Activated naive CD4-positive, alpha-beta T cell treated with Interleukin-2 at 50 U/mL for 16 hours (primary cell): ENCODE measurements at regions not wholly inside any gene's neighbourhood (a gene's known extent, or its start where the extent isn't known, plus 50 kb on each side); places are given as distances from the start of the nearest gene placed in this dataset.

ENCODE experiments used
- DNase-seq: peaks from one replicate; pipeline ENCODE4 v3.0.0-alpha.2; 2020

GRCh38 chr3:150215616-150216015, 192.5 kb upstream of the TSC22D2 start:
- DNase-seq = no peak

- DNase-seq = no peak
Measured at GRCh38 chr3:150213577-150213976, 194.5 kb upstream of the TSC22D2 start.

DNA sequence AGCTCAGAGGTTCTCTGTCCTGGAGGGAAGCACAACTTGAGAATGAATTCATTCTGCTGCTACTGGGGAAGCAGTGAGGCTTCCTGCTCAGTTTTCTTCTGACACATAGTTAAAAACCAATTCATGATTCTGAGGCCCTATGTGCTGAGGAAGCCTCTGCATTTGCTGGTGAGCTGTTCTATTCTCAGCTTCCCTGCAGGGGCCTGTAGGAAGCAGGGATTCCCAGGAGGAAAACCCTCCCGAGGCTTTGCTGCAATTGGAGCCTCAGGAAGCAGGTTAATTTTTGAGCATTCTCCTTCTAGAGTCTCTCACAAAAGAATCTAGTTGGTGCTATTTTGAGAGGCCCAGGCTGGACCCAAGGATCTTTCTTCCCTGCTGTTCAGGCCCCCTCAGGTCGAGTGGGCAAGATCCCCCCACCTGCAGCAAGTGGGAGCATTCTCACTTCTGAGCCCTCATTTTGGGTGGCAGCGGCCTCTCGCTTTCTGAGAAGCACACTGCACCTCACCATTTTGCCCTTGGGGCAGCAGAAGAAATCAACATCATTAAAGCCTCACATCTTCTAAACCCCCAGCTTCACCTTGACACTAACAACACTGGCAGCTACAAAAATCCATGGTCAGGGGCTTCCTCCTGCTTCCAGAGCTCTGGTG, 197.5 kb upstream of the TSC22D2 start:
- DNase-seq = no peak

DNA sequence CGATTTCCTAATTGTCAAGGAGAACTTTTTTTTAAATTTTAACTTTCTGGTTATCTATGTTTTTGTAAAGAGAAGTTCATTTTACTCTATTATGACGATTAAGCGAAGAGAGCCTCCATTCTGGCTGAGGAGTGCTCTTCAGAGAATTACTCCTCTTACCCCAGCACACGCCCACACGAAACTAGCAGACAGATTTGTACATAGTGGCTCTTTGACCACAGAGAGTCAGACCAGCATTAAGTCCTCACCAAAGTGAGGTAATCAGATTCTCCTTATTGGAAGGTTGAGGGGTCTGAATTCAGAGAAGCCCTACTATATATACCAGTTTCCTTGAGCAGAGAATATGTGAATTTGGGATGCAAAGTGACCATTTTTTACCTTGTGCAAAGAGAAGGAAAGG, 204.8 kb upstream of the TSC22D2 start:
- no peak for DNase-seq

DNA sequence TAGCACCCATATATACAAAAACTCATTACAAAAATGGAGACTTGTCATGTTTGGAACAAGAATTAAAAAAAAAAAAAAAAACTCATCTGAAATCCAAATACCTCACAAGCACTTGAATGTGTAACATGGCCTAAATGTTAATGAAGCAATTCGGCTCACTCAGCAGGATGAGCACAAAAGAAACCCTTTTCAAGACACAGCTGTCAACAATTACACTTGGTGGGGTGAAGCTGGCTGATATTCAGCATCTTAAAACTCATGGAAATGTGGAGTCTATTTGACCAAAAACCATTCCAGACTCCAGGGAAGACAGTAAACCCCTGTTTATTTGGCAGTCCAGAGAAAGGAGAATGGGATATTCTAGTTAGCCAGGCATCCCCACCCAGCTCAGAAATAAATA, 205.4 kb upstream of the TSC22D2 start:
- no peak for DNase-seq

- DNase-seq = no peak
Measured at GRCh38 chr3:150194957-150195356, 213.1 kb upstream of the TSC22D2 start.

DNA sequence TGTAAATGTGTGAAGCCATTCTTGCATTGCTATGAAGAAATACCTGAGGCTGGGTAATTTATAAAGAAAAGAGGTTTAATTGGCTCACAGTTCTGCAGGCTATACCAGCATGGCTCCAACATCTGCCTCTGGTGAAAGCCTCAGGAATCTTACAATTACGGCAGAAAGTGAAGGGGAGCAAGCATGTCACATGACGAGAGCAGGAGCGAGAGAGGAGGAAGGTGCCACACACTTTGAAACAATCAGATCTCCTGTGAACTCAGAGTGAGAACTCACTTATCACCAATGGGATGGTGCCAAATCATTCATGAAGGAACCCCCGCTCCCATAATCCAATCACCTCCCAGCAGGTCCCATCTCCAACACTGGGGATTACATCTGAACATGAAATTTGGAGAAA, 213.6 kb upstream of the TSC22D2 start:
- no peak for DNase-seq

GRCh38 chr3:150184426-150185071, 213.9 kb upstream of the PFN2 start:
- no peak for DNase-seq

- peak; percentile 42 for DNase-seq
Measured at GRCh38 chr3:150183678-150184425, 213.2 kb upstream of the PFN2 start.

DNA sequence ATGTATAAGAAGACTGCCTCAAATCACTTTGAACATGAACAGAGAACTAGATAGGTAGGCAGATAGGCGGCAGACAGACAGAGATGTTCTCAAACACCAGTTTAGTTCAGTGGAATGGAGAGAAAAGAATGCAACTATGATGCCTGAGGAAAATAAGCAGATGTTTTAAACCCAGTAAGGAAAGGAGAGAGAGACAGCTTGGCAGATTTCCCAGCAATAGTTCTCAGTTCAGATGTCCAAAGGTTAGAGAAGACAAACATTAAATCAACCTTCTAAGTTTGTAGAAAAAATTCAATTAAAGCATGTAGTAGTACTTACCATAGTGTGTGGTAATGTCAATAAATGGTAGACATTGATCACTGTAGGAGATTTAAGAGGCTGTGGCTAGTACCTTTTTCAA, 209.6 kb upstream of the PFN2 start:
- no peak for DNase-seq

- DNase-seq = no peak
Measured at GRCh38 chr3:150179330-150179729, 208.6 kb upstream of the PFN2 start.

DNA sequence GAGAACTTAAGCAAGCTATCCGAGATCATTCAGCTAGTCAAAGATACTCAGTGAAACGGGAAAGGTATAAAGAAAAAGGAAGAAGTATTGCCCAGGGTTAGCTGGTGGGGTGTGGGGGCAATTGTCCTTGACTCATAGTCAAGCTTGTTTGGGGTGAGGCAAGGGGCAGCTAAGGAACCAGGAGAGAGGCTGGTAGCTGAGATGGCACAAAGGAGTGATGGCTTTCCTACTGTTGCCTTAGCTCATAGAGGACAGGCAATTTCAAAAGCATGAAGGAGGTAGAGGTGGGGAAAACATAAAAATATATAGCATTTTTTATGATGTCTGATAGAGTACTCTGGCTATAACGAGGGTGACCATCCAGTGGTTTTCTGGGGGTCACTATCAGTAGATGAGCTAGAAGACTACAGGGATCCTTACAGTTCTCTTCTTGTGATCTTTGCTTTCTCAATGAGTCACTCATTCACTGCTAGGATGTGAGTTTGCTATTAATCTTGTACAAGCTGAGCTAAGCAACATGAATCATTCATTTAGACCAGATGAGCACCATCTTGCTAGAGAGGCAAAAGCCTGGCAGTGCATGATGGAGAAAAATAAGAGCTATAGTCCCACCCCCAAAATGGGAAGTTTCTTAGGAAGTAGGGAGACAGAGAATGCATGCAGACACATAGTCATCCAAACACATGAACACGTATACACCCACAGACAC, 207.1 kb upstream of the PFN2 start:
- DNase-seq = no peak

GRCh38 chr3:150174179-150174578, 203.5 kb upstream of the PFN2 start:
- no peak for DNase-seq

GRCh38 chr3:150172356-150172755, 201.7 kb upstream of the PFN2 start:
- no peak for DNase-seq

- no peak for DNase-seq
Measured at GRCh38 chr3:150170852-150171520, 200.3 kb upstream of the PFN2 start.

DNA sequence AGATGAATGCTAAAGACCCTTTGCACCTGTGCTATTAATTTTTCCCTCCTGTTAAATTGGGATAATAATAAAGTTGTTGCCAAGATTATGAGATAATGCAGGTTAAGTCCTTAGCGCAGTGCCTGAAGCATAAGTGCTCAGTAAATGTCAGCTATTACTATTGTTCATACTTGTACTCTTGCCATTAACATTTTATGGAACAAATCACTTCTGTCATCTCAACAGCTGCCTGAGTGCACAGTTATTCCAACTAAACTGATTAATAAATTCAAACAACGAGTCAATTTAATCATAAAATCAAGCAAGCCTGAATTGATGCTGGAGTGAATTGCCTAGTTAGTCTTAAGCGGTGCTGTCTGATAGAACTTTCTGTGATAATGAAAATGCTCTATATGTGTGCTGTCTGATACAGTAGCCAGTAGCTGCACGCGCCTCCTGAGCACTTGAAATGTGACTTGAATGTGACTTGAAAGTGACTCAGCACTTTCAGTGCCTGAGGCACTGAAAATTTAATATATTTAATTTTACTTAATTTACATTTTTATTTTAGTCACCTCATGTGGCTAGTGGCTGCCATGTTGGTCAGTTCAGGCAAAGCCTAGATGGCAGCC, 198.7 kb upstream of the PFN2 start:
- DNase-seq = no peak

- no peak for DNase-seq
Measured at GRCh38 chr3:150168698-150169097, 198.0 kb upstream of the PFN2 start.

- DNase-seq = no peak
Measured at GRCh38 chr3:150165396-150166094, 194.8 kb upstream of the PFN2 start.

GRCh38 chr3:150161011-150161410, 190.3 kb upstream of the PFN2 start:
- no peak for DNase-seq

DNA sequence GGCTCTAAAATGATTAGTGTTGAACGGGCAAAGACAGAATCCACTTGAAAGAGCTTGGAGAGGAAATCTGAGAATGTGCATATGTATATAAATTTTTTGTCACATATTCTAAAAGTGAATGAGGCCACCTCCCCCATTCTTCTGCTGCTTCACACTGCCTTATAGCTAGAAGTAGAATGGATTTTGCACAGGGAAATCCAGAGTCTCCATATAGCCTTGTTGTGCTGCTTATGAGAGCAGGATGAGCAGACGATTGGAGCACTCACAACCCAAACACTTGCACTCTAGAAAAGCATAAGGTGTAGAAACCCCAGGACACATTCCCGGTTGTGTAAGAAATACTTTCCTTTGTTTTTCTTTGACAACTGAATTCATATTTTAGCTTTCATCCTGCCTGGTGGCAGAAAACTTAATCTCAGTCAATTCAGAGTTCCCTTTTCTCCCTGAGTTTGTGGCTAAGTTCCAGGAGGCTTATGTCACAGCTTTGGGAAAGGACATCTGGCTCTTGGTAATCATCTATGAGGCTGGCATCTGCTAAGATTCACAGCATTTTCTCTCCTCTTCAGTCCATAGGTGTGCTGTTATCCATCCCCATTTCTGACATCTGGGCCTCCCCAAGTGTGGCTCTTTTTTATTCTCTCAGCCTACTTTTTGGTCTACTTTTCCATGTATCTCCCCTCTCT, 188.4 kb upstream of the PFN2 start:
- DNase-seq = no peak

- no peak for DNase-seq
Measured at GRCh38 chr3:150152567-150152966, 181.9 kb upstream of the PFN2 start.
